HEK293 (cell line): ENCODE measurements at regions not wholly inside any gene's neighbourhood (a gene's known extent, or its start where the extent isn't known, plus 50 kb on each side); places are given as distances from the start of the nearest gene placed in this dataset.
A peak's percentile ranks its signal among the peaks of the same experiment; 100 is the strongest.

Source experiments
- CTCF ChIA-PET: fragments of 350-600 bp; formaldehyde crosslinking; extraction: SDS; loops from one replicate; lab custom pipeline; 2021; ENCODE audit warnings: antibody characterized with exemption; lab: Yijun Ruan, JAX
- POLR2A ChIA-PET: fragments of 300-600 bp; formaldehyde crosslinking; extraction: SDS; loops from one replicate; lab custom pipeline; 2020; ENCODE audit warnings: antibody characterized with exemption, inconsistent platforms; lab: Yijun Ruan, JAX
- H3K27ac ChIP-seq: fragments of 200-500 bp; sonication (Bioruptor generic); 2 replicates; pipeline ENCODE4 v1.5.1; 2014; ENCODE audit warnings: low read depth, low read length, control low read depth, inconsistent platforms; ENCODE audit errors: extremely low read depth
- H3K36me3 ChIP-seq, 2 experiments: fragments of 200-500 bp in 1 of 2; sonication (Bioruptor generic) in 1 of 2; 1 replicate in 1 of 2; 2 replicates in 1 of 2; pipeline ENCODE4 v1.5.1; 2014 to 2017; ENCODE audit warnings: inconsistent platforms in 2 of 2, low read length in 2 of 2; ENCODE audit not compliant: control insufficient read depth in 2 of 2, insufficient read depth in 1 of 2
- H3K4me1 ChIP-seq: fragments of 200-500 bp; sonication (Bioruptor generic); 2 replicates; pipeline ENCODE4 v1.5.1; 2014; ENCODE audit warnings: mild to moderate bottlenecking, low read length, inconsistent platforms; ENCODE audit not compliant: control insufficient read depth, insufficient read depth
- H3K4me3 ChIP-seq: 2 replicates; pipeline ENCODE4 v1.5.1; 2011; ENCODE audit warnings: low read depth, mild to moderate bottlenecking, control low read depth, low read length, moderate library complexity
- H3K9me3 ChIP-seq: fragments of 200-500 bp; sonication (Bioruptor generic); 2 replicates; pipeline ENCODE4 v1.5.1; 2014; ENCODE audit warnings: low read depth, low read length, inconsistent platforms; ENCODE audit not compliant: control insufficient read depth, insufficient read depth
- IKZF3 ChIP-seq: fragments of 450-650 bp; IDR thresholded peaks from 2 replicates; pipeline ENCODE4 v1.5.0; 2018; ENCODE audit warnings: missing biosample characterization, mild to moderate bottlenecking, missing genetic modification characterization, moderate library complexity
- KLF10 ChIP-seq: fragments of 450-650 bp; IDR thresholded peaks from 2 replicates; pipeline ENCODE4 v1.5.1; 2018; ENCODE audit warnings: missing biosample characterization, mild to moderate bottlenecking, missing genetic modification characterization
- TRIM28 ChIP-seq: IDR thresholded peaks from 2 replicates; pipeline ENCODE4 v1.6.1; 2011; ENCODE audit warnings: low read length, control low read depth, borderline replicate concordance
- ZNF10 ChIP-seq: fragments of 450-650 bp; formaldehyde crosslinking; IDR thresholded peaks from 2 replicates; pipeline ENCODE4 v1.5.1; 2017; ENCODE audit warnings: missing biosample characterization, missing genetic modification characterization
- ZNF132 ChIP-seq: fragments of 450-650 bp; formaldehyde crosslinking; IDR thresholded peaks from 2 replicates; pipeline ENCODE4 v1.5.1; 2017; ENCODE audit warnings: missing biosample characterization, missing genetic modification characterization, borderline replicate concordance
- ZNF133 ChIP-seq: fragments of 450-650 bp; formaldehyde crosslinking; IDR thresholded peaks from 2 replicates; pipeline ENCODE4 v1.5.1; 2016; ENCODE audit warnings: missing biosample characterization, missing genetic modification characterization
- ZNF202 ChIP-seq: fragments of 450-650 bp; formaldehyde crosslinking; IDR thresholded peaks from 2 replicates; pipeline ENCODE4 v1.5.1; 2016; ENCODE audit warnings: missing biosample characterization, missing genetic modification characterization, borderline replicate concordance
- ZNF23 ChIP-seq: fragments of 450-650 bp; formaldehyde crosslinking; IDR thresholded peaks from 2 replicates; pipeline ENCODE4 v1.5.1; 2016; ENCODE audit warnings: missing biosample characterization, missing genetic modification characterization, borderline replicate concordance
- ZNF280C ChIP-seq: fragments of 450-650 bp; formaldehyde crosslinking; IDR thresholded peaks from 2 replicates; pipeline ENCODE4 v1.5.1; 2016; ENCODE audit warnings: missing biosample characterization, missing genetic modification characterization
- ZNF426 ChIP-seq: fragments of 450-650 bp; formaldehyde crosslinking; IDR thresholded peaks from 2 replicates; pipeline ENCODE4 v1.5.1; 2017; ENCODE audit warnings: missing biosample characterization, missing genetic modification characterization, mild to moderate bottlenecking, inconsistent platforms, moderate library complexity
- ZNF510 ChIP-seq: fragments of 450-650 bp; formaldehyde crosslinking; IDR thresholded peaks from 2 replicates; pipeline ENCODE4 v1.5.1; 2018; ENCODE audit warnings: mild to moderate bottlenecking, missing genetic modification characterization, missing biosample characterization; ENCODE audit not compliant: insufficient replicate concordance
- ZNF645 ChIP-seq: fragments of 450-650 bp; formaldehyde crosslinking; IDR thresholded peaks from 2 replicates; pipeline ENCODE4; 2016; ENCODE audit warnings: missing biosample characterization, missing genetic modification characterization
- ZNF664 ChIP-seq: fragments of 450-650 bp; formaldehyde crosslinking; IDR thresholded peaks from 2 replicates; pipeline ENCODE4 v1.5.1; 2016; ENCODE audit warnings: missing biosample characterization, missing genetic modification characterization
- TF ChIP-seq, protein P1 (sequence below): fragments of 450-650 bp; formaldehyde crosslinking; IDR thresholded peaks from 2 replicates; pipeline ENCODE4 v1.5.1; 2016; ENCODE audit warnings: missing biosample characterization, missing genetic modification characterization, low read depth

GRCh38 chrX:148441387-148441786, 59.0 kb upstream of the AFF2 start (continued):
- TF ChIP-seq ZNF664 (tag by site-specific recombination) (no peak), TRIM28 (no peak)
- TF ChIP-seq, protein P1, sequence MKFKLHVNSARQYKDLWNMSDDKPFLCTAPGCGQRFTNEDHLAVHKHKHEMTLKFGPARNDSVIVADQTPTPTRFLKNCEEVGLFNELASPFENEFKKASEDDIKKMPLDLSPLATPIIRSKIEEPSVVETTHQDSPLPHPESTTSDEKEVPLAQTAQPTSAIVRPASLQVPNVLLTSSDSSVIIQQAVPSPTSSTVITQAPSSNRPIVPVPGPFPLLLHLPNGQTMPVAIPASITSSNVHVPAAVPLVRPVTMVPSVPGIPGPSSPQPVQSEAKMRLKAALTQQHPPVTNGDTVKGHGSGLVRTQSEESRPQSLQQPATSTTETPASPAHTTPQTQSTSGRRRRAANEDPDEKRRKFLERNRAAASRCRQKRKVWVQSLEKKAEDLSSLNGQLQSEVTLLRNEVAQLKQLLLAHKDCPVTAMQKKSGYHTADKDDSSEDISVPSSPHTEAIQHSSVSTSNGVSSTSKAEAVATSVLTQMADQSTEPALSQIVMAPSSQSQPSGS, result no peak

- H3K36me3 ChIP-seq, result no peaks in the 10 kb centered on the region
- no peaks in the 10 kb centered on the region for H3K4me1 ChIP-seq
- no peak overlapping the region for H3K27ac ChIP-seq
- ChIA-PET CTCF (no interaction called here), POLR2A (no interaction called here)
- TF ChIP-seq ZNF510, result peak; percentile 54
- TF ChIP-seq ZNF133 (tag by site-specific recombination), result no peak
- H3K9me3 ChIP-seq, result no peaks in the 10 kb centered on the region
- H3K4me3 ChIP-seq, result no peak overlapping the region
These were observed 57.2 kb upstream of the AFF2 start for GRCh38 chrX:148443216-148443615.

DNA sequence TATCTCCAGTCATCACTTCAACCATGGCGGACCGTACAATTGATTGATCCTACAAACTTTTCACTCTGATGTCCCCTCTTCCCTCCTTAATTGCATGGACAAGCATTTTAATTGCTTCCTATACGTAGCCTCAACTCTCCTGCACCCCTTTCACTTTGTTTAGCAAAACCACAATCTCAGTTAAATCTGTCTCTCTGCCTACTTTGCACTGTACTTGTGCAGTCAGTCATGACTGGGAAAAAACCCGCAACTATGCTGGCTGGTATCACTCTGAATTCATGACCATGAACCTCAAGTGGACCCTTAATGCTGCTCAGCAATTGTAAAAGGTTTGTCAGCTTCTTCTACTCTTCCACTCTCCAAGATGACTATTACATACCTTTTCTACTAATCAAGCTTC, 51.7 kb upstream of the AFF2 start:
- no peaks in the 10 kb centered on the region for H3K36me3 ChIP-seq
- H3K4me1 ChIP-seq, result no peaks in the 10 kb centered on the region
- no peaks in the 10 kb centered on the region for H3K9me3 ChIP-seq
- ChIA-PET POLR2A (no interaction called here), CTCF (no interaction called here)
- H3K4me3 ChIP-seq, result no peak overlapping the region
- no peak for TF ChIP-seq ZNF10 (tag by site-specific recombination)
- TF ChIP-seq ZNF23 (tag by site-specific recombination), result no peak
- no peak for TF ChIP-seq ZNF645 (tag by site-specific recombination)
- no peak for TF ChIP-seq ZNF280C (tag by site-specific recombination)
- TF ChIP-seq IKZF3 (tag by site-specific recombination), result no peak
- TF ChIP-seq ZNF426, result no peak
- TF ChIP-seq ZNF132 (tag by site-specific recombination), result no peak
- no peak for TF ChIP-seq ZNF202 (tag by site-specific recombination)
- TF ChIP-seq KLF10 (tag by site-specific recombination), result no peak
- H3K27ac ChIP-seq, result no peak overlapping the region
